HEK293 (cell line): ENCODE measurements at regions not wholly inside any gene's neighbourhood (a gene's known extent, or its start where the extent isn't known, plus 50 kb on each side); places are given as distances from the start of the nearest gene placed in this dataset.

Experiments
- CTCF ChIA-PET: fragments of 350-600 bp; formaldehyde crosslinking; extraction: SDS; loops from one replicate; lab custom pipeline; 2021; ENCODE audit warnings: antibody characterized with exemption; lab: Yijun Ruan, JAX
- POLR2A ChIA-PET: fragments of 300-600 bp; formaldehyde crosslinking; extraction: SDS; loops from one replicate; lab custom pipeline; 2020; ENCODE audit warnings: antibody characterized with exemption, inconsistent platforms; lab: Yijun Ruan, JAX
- H3K27ac ChIP-seq: fragments of 200-500 bp; sonication (Bioruptor generic); 2 replicates; pipeline ENCODE4 v1.5.1; 2014; ENCODE audit warnings: low read depth, low read length, control low read depth, inconsistent platforms; ENCODE audit errors: extremely low read depth
- H3K36me3 ChIP-seq, 2 experiments: fragments of 200-500 bp in 1 of 2; sonication (Bioruptor generic) in 1 of 2; 1 replicate in 1 of 2; 2 replicates in 1 of 2; pipeline ENCODE4 v1.5.1; 2014 to 2017; ENCODE audit warnings: inconsistent platforms in 2 of 2, low read length in 2 of 2; ENCODE audit not compliant: control insufficient read depth in 2 of 2, insufficient read depth in 1 of 2
- H3K4me1 ChIP-seq: fragments of 200-500 bp; sonication (Bioruptor generic); 2 replicates; pipeline ENCODE4 v1.5.1; 2014; ENCODE audit warnings: mild to moderate bottlenecking, low read length, inconsistent platforms; ENCODE audit not compliant: control insufficient read depth, insufficient read depth
- H3K4me3 ChIP-seq: 2 replicates; pipeline ENCODE4 v1.5.1; 2011; ENCODE audit warnings: low read depth, mild to moderate bottlenecking, control low read depth, low read length, moderate library complexity
- H3K9me3 ChIP-seq: fragments of 200-500 bp; sonication (Bioruptor generic); 2 replicates; pipeline ENCODE4 v1.5.1; 2014; ENCODE audit warnings: low read depth, low read length, inconsistent platforms; ENCODE audit not compliant: control insufficient read depth, insufficient read depth
- CTCF ChIP-seq: fragments of 450-650 bp; formaldehyde crosslinking; IDR thresholded peaks from 2 replicates; pipeline ENCODE4 v1.5.1; 2016; ENCODE audit warnings: missing biosample characterization, missing genetic modification characterization
- IKZF3 ChIP-seq: fragments of 450-650 bp; IDR thresholded peaks from 2 replicates; pipeline ENCODE4 v1.5.0; 2018; ENCODE audit warnings: missing biosample characterization, mild to moderate bottlenecking, missing genetic modification characterization, moderate library complexity
- PRDM1 ChIP-seq: fragments of 450-650 bp; formaldehyde crosslinking; IDR thresholded peaks from 2 replicates; pipeline ENCODE4; 2016; ENCODE audit warnings: missing biosample characterization, missing genetic modification characterization
- RBAK ChIP-seq: fragments of 450-650 bp; formaldehyde crosslinking; IDR thresholded peaks from 2 replicates; pipeline ENCODE4 v1.5.1; 2016; ENCODE audit warnings: missing biosample characterization, missing genetic modification characterization
- SALL2 ChIP-seq: fragments of 450-650 bp; formaldehyde crosslinking; IDR thresholded peaks from 2 replicates; pipeline ENCODE4 v1.5.0; 2017; ENCODE audit warnings: missing biosample characterization, mild to moderate bottlenecking, missing genetic modification characterization, borderline replicate concordance
- SP2 ChIP-seq: fragments of 450-650 bp; formaldehyde crosslinking; IDR thresholded peaks from 2 replicates; pipeline ENCODE4 v1.5.1; 2016; ENCODE audit warnings: missing biosample characterization, missing genetic modification characterization
- YY2 ChIP-seq: fragments of 450-650 bp; formaldehyde crosslinking; IDR thresholded peaks from 2 replicates; pipeline ENCODE4 v1.5.1; 2016; ENCODE audit warnings: missing biosample characterization, missing genetic modification characterization
- ZBTB20 ChIP-seq: fragments of 450-650 bp; formaldehyde crosslinking; IDR thresholded peaks from 2 replicates; pipeline ENCODE4 v1.5.1; 2016; ENCODE audit warnings: missing biosample characterization, missing genetic modification characterization
- ZBTB8A ChIP-seq: fragments of 450-650 bp; formaldehyde crosslinking; IDR thresholded peaks from 2 replicates; pipeline ENCODE4 v1.5.1; 2016; ENCODE audit warnings: missing biosample characterization, missing genetic modification characterization
- ZNF121 ChIP-seq: fragments of 450-650 bp; formaldehyde crosslinking; IDR thresholded peaks from 2 replicates; pipeline ENCODE4 v1.5.1; 2016; ENCODE audit warnings: missing biosample characterization, missing genetic modification characterization
- ZNF266 ChIP-seq: fragments of 450-650 bp; formaldehyde crosslinking; IDR thresholded peaks from 2 replicates; pipeline ENCODE4 v1.5.1; 2016; ENCODE audit warnings: missing biosample characterization, missing genetic modification characterization, low read depth
- ZNF280C ChIP-seq: fragments of 450-650 bp; formaldehyde crosslinking; IDR thresholded peaks from 2 replicates; pipeline ENCODE4 v1.5.1; 2016; ENCODE audit warnings: missing biosample characterization, missing genetic modification characterization
- ZNF362 ChIP-seq: fragments of 450-650 bp; formaldehyde crosslinking; IDR thresholded peaks from 2 replicates; pipeline ENCODE4 v1.5.1; 2016; ENCODE audit warnings: missing biosample characterization, missing genetic modification characterization
- ZNF366 ChIP-seq: fragments of 450-650 bp; formaldehyde crosslinking; conservative IDR thresholded peaks from 2 replicates; pipeline ENCODE4 v1.5.1; 2016; ENCODE audit warnings: missing biosample characterization, missing genetic modification characterization
- ZNF404 ChIP-seq: fragments of 450-650 bp; formaldehyde crosslinking; IDR thresholded peaks from 2 replicates; pipeline ENCODE4 v1.5.1; 2017; ENCODE audit warnings: missing biosample characterization, missing genetic modification characterization
- ZNF426 ChIP-seq: fragments of 450-650 bp; formaldehyde crosslinking; IDR thresholded peaks from 2 replicates; pipeline ENCODE4 v1.5.1; 2017; ENCODE audit warnings: missing biosample characterization, missing genetic modification characterization, mild to moderate bottlenecking, inconsistent platforms, moderate library complexity
- ZNF514 ChIP-seq: fragments of 450-650 bp; formaldehyde crosslinking; IDR thresholded peaks from 2 replicates; pipeline ENCODE4 v1.5.1; 2016; ENCODE audit warnings: missing biosample characterization, missing genetic modification characterization
- ZNF530 ChIP-seq: fragments of 450-650 bp; formaldehyde crosslinking; IDR thresholded peaks from 2 replicates; pipeline ENCODE4 v1.5.1; 2016; ENCODE audit warnings: low read depth, missing biosample characterization, missing genetic modification characterization
- ZNF561 ChIP-seq: fragments of 450-650 bp; IDR thresholded peaks from 2 replicates; pipeline ENCODE4 v1.5.1; 2018; ENCODE audit warnings: missing biosample characterization, missing genetic modification characterization, borderline replicate concordance
- ZNF624 ChIP-seq: fragments of 450-650 bp; formaldehyde crosslinking; IDR thresholded peaks from 2 replicates; pipeline ENCODE4 v1.5.1; 2017; ENCODE audit warnings: missing biosample characterization, missing genetic modification characterization
- ZNF785 ChIP-seq: fragments of 450-650 bp; formaldehyde crosslinking; IDR thresholded peaks from 2 replicates; pipeline ENCODE4 v1.5.1; 2016; ENCODE audit warnings: missing biosample characterization, missing genetic modification characterization
- ZSCAN5A ChIP-seq: fragments of 450-650 bp; formaldehyde crosslinking; IDR thresholded peaks from 2 replicates; pipeline ENCODE4 v1.5.1; 2016; ENCODE audit warnings: missing biosample characterization, missing genetic modification characterization

- Histone ChIP-seq H3K4me3 (no peak overlapping the region), H3K4me1 (no peaks in the 10 kb centered on the region), H3K27ac (no peak overlapping the region), H3K9me3 (no peaks in the 10 kb centered on the region)
- ChIA-PET CTCF (interaction anchor here (0.6 to 4.0 kb wide), 8 partner anchors 129 to 856 kb away, joined by 3 to 31 read pairs (median 5); no protein-coding TSS in a partner anchor), POLR2A (no interaction called here)
- no peak for TF ChIP-seq ZNF785 (tag by site-specific recombination)
- TF ChIP-seq IKZF3 (tag by site-specific recombination) = no peak
- TF ChIP-seq, all 188 proteins: peak for 0
- H3K36me3 ChIP-seq = no peaks in the 10 kb centered on the region
Measured at GRCh38 chr11:128029219-128029722, 558.1 kb downstream of the ETS1 start.

GRCh38 chr11:128026596-128026995, 560.8 kb downstream of the ETS1 start:
- Histone ChIP-seq H3K4me3 (no peak overlapping the region), H3K4me1 (no peaks in the 10 kb centered on the region), H3K36me3 (no peaks in the 10 kb centered on the region), H3K27ac (no peak overlapping the region), H3K9me3 (no peaks in the 10 kb centered on the region)
- CTCF ChIA-PET = interaction anchor here (4.0 kb wide), 1 partner anchor 131 kb away, joined by 31 read pairs; no protein-coding TSS in a partner anchor
- TF ChIP-seq ZBTB8A (tag by site-specific recombination) = no peak
- no peak for TF ChIP-seq ZNF362
- TF ChIP-seq SALL2 (tag by site-specific recombination) = no peak
- TF ChIP-seq SP2 (tag by site-specific recombination) = no peak
- no peak for TF ChIP-seq ZNF266 (tag by site-specific recombination)
- no peak for TF ChIP-seq YY2
- POLR2A ChIA-PET = no interaction called here

- H3K36me3 ChIP-seq = no peaks in the 10 kb centered on the region
- CTCF ChIA-PET = interaction anchor here (0.8 to 1.6 kb wide), 2 partner anchors 179 kb away, joined by 4 read pairs; no protein-coding TSS in a partner anchor
Measured at GRCh38 chr11:128022761-128023160, 564.6 kb downstream of the ETS1 start.

More at GRCh38 chr11:128022761-128023160, 564.6 kb downstream of the ETS1 start:
- no peaks in the 10 kb centered on the region for H3K9me3 ChIP-seq
- H3K4me1 ChIP-seq = no peaks in the 10 kb centered on the region
- H3K4me3 ChIP-seq = no peak overlapping the region
- POLR2A ChIA-PET = no interaction called here
- no peak for TF ChIP-seq CTCF (tag by site-specific recombination)
- TF ChIP-seq ZNF624 (tag by site-specific recombination) = no peak
- TF ChIP-seq IKZF3 (tag by site-specific recombination) = no peak
- no peak for TF ChIP-seq ZNF366 (tag by site-specific recombination)
- no peak for TF ChIP-seq ZNF280C
- no peak for TF ChIP-seq ZNF404 (tag by site-specific recombination)
- TF ChIP-seq ZNF561 (tag by site-specific recombination) = no peak
- TF ChIP-seq ZSCAN5A (tag by site-specific recombination) = no peak
- TF ChIP-seq ZNF514 (tag by site-specific recombination) = no peak
- no peak for TF ChIP-seq ZBTB20 (tag by site-specific recombination)
- TF ChIP-seq SALL2 (tag by site-specific recombination) = no peak
- no peak for TF ChIP-seq ZNF121 (tag by site-specific recombination)
- no peak for TF ChIP-seq RBAK (tag by site-specific recombination)
- no peak for TF ChIP-seq PRDM1 (tag by site-specific recombination)
- no peak for TF ChIP-seq ZNF530 (tag by site-specific recombination)
- no peak for TF ChIP-seq ZNF426 (tag by site-specific recombination)
- H3K27ac ChIP-seq = no peak overlapping the region
